K562 (cell line): ENCODE measurements at regions not wholly inside any gene's neighbourhood (a gene's known extent, or its start where the extent isn't known, plus 50 kb on each side); places are given as distances from the start of the nearest gene placed in this dataset.

Experiments
- ATAC-seq: fragments of 200-7000 bp; cut with Tn5 transposase; 3 replicates; pipeline ENCODE4 v1.9.1; 2020; ENCODE audit warnings: moderate library complexity
- BruUV-seq: library from RNA; stranded (reverse); fragments of 400-500 nt; replicated peaks from 2 replicates; lab custom pipeline; 2021; lab: Mats Ljungman, UMichigan
- CTCF ChIA-PET: fragments of 300-600 bp; formaldehyde crosslinking; extraction: SDS; loops from one replicate; lab custom pipeline; 2021; ENCODE audit warnings: low intra/inter-chr PET ratio; lab: Yijun Ruan, JAX
- POLR2A ChIA-PET: fragments of 300-600, 350-650 bp; sonication (Branson Sonifier 250); formaldehyde crosslinking; extraction: SDS; loops from one replicate; lab custom pipeline; 2021; ENCODE audit warnings: antibody characterized with exemption, inconsistent platforms; lab: Yijun Ruan, JAX
- DNase-seq, 4 experiments: peaks; one replicate each; pipeline versions ENCODE4 v3.0.0 to v3.0.0-alpha.2; 2011 to 2018; ENCODE audit warnings: low spot score in 3 of 4, mixed read lengths in 3 of 4; ENCODE audit errors: extremely low read depth in 1 of 4
- FAIRE-seq: peaks from 2 replicates; lab custom pipeline; 2011; peaks lifted over from hg19 to GRCh38; lab: Jason Lieb, UNC
- H2AFZ ChIP-seq: 2 replicates; pipeline ENCODE4 v1.6.0; 2011; ENCODE audit warnings: low read depth, low read length, control low read depth, inconsistent platforms
- H3K27ac ChIP-seq: fragments of 200-600 bp; 3 replicates; pipeline ENCODE4 v1.8.0; 2011; ENCODE audit warnings: low read depth, mild to moderate bottlenecking, control low read depth, inconsistent platforms, low read length, moderate library complexity, mixed read lengths; ENCODE audit errors: extremely low read depth
- H3K27me3 ChIP-seq, 2 experiments: fragments of 300-600 bp in 1 of 2; 2 replicates in 1 of 2; 3 replicates in 1 of 2; pipeline versions ENCODE4 v1.6.0 to v1.8.0; 2011; ENCODE audit warnings: inconsistent platforms in 2 of 2, low read length in 2 of 2, mild to moderate bottlenecking in 1 of 2, mixed read lengths in 1 of 2, moderate library complexity in 1 of 2; ENCODE audit not compliant: control insufficient read depth in 2 of 2, insufficient read depth in 2 of 2
- H3K36me3 ChIP-seq: fragments of 300-600 bp; 3 replicates; pipeline ENCODE4 v1.8.0; 2011; ENCODE audit warnings: mild to moderate bottlenecking, low read length, inconsistent platforms; ENCODE audit not compliant: control insufficient read depth, insufficient read depth
- H3K4me1 ChIP-seq, 2 experiments: fragments of 200-600 bp in 1 of 2; replicated peaks in 1 of 2; 2 replicates in 1 of 2; 3 replicates in 1 of 2; pipeline versions ENCODE4 v1.5.1 to v1.8.0; 2011; ENCODE audit warnings: inconsistent platforms in 2 of 2, low read length in 2 of 2, mild to moderate bottlenecking in 1 of 2, mixed read lengths in 1 of 2, moderate library complexity in 1 of 2; ENCODE audit not compliant: control insufficient read depth in 2 of 2, insufficient read depth in 2 of 2
- H3K4me2 ChIP-seq: 2 replicates; pipeline ENCODE4 v1.6.1; 2011; ENCODE audit warnings: low read length, control low read depth, inconsistent platforms, mixed read lengths; ENCODE audit not compliant: insufficient read depth
- H3K4me3 ChIP-seq: fragments of 200-600 bp; sonication (generic), shearing (Covaris generic); 2 replicates; pipeline ENCODE4 v1.5.1; 2016; ENCODE audit warnings: control low read depth, inconsistent platforms
- H3K79me2 ChIP-seq: fragments of 200-600 bp; 3 replicates; pipeline ENCODE4 v1.8.0; 2011; ENCODE audit warnings: low read length, inconsistent platforms; ENCODE audit not compliant: control insufficient read depth, insufficient read depth
- H3K9ac ChIP-seq, 2 experiments: 2 replicates each; pipeline versions ENCODE4 v1.6.0 to v1.6.1; 2011; ENCODE audit warnings: low read depth in 2 of 2, low read length in 2 of 2, control low read depth in 1 of 2, inconsistent platforms in 1 of 2, mild to moderate bottlenecking in 1 of 2, mixed read lengths in 1 of 2; ENCODE audit not compliant: insufficient read depth in 1 of 2
- H3K9me1 ChIP-seq: one replicate; pipeline ENCODE4 v1.6.0; 2011; ENCODE audit warnings: inconsistent platforms, mild to moderate bottlenecking, low read length, moderate library complexity; ENCODE audit not compliant: control insufficient read depth, insufficient read depth
- H3K9me3 ChIP-seq: replicated peaks from 2 replicates; pipeline ENCODE4 v1.5.1; 2011; ENCODE audit warnings: low read depth, low read length, inconsistent platforms; ENCODE audit not compliant: control insufficient read depth, insufficient read depth
- H4K20me1 ChIP-seq: replicated peaks from 2 replicates; pipeline ENCODE4 v1.6.1; 2011; ENCODE audit warnings: low read length, inconsistent platforms, mixed read lengths; ENCODE audit not compliant: control insufficient read depth, insufficient read depth
- BRD9 ChIP-seq: fragments of 450-650 bp; IDR thresholded peaks from 2 replicates; pipeline ENCODE4 v1.6.1; 2018; ENCODE audit warnings: low read depth; ENCODE audit not compliant: partially characterized antibody
- POLR2G ChIP-seq: fragments of 200-400 bp; formaldehyde crosslinking; IDR thresholded peaks from 2 replicates; pipeline ENCODE4 v1.6.1; 2017; ENCODE audit warnings: low read depth, mild to moderate bottlenecking, antibody characterized with exemption, low read length, moderate library complexity
- SIX5 ChIP-seq, 2 experiments: IDR thresholded peaks; 2 replicates each; pipeline ENCODE4 v1.6.1; 2011; ENCODE audit warnings: low read length in 2 of 2, borderline replicate concordance in 1 of 2, low read depth in 1 of 2, mild to moderate bottlenecking in 1 of 2, moderate library complexity in 1 of 2; ENCODE audit not compliant: insufficient read depth in 1 of 2
- ZNF282 ChIP-seq: sonication (generic); formaldehyde crosslinking; IDR thresholded peaks from 2 replicates; pipeline ENCODE4 v1.8.1; 2023; ENCODE audit warnings: missing genetic modification reagents
- WGBS: fragments of 100-300 bp; shearing (Covaris generic); methylation state at CpG from one replicate; pipeline ENCODE4 v1.1.6; 2016; ENCODE audit warnings: low coverage, mixed read lengths; ENCODE audit not compliant: insufficient coverage; ENCODE audit errors: missing lambda C conversion rate; 5-methylcytosine and 5-hydroxymethylcytosine counted together
- in situ Hi-C: fragments of 300-500 bp; cut with MboI; formaldehyde crosslinking; loops from 4 replicates; pipeline ENCODE4 v1.15.0; 2018; ENCODE audit warnings: inconsistent platforms, mixed read lengths
- intact Hi-C: fragments of 100-400 bp; cut with micrococcal nuclease; formaldehyde crosslinking; loops from 2 replicates; pipeline ENCODE4 v1.14.2; 2022
- TF ChIP-seq, protein P1 (sequence below): fragments of 450-650 bp; IDR thresholded peaks from 2 replicates; pipeline ENCODE4 v1.6.1; 2016; ENCODE audit warnings: low read depth
- TF ChIP-seq, protein P2 (sequence below): sonication (generic); formaldehyde crosslinking; IDR thresholded peaks from 2 replicates; pipeline ENCODE4 v1.9.0; 2022; ENCODE audit warnings: mild to moderate bottlenecking, missing genetic modification reagents
- TF ChIP-seq, protein P3 (sequence below): fragments of 450-650 bp; formaldehyde crosslinking; IDR thresholded peaks from 2 replicates; pipeline ENCODE4 v1.4.0; 2020; ENCODE audit warnings: mild to moderate bottlenecking, moderate library complexity

DNA sequence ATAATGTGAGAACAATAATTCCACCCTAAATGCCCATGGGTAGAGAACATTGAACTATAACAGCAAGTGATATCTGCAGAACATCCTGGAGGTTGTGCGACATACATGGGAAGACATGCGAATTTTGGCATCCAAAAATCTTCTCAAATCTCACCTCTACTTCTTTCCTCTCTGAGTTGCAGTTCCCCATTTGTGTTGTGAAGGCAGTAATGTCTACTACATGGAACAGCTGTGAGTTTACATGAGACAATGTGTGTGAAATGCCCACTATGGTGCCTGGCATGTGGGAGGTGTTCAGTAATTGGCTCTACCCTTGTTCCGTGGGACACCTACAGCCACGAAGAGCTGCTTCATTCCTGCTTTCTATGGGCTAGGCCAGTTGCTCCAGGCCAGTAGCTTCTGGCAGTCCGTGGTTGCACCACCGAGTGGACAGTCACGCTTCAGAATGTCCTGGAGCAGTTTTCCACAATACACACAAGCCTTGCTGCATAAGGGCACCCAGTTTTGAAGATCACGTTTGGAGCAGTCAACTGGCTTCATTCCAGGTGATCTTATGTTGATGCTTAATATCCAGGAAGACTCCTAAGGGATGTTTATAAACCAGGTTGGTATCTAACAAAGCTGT lies 297.7 kb downstream of the DEPDC1B start:
- Histone ChIP-seq H4K20me1 (no peaks in the 10 kb centered on the region), H3K36me3 (no peaks in the 10 kb centered on the region), H3K9me1 (no peaks in the 10 kb centered on the region), H3K79me2 (no peaks in the 10 kb centered on the region), H2AFZ (no peak overlapping the region), H3K27me3 (no peaks in the 10 kb centered on the region), H3K4me3 (no peak overlapping the region), H3K4me2 (no peak overlapping the region), H3K27ac (no peak overlapping the region), H3K4me1 (no peaks in the 10 kb centered on the region), H3K9me3 (no peaks in the 10 kb centered on the region), H3K9ac (no peak overlapping the region)
- ChIA-PET POLR2A (no interaction called here), CTCF (no interaction called here)
- intact Hi-C loops (no loop called here), in situ Hi-C loops (no loop called here)
- TF ChIP-seq BRD9: no peak
- TF ChIP-seq, protein P1, sequence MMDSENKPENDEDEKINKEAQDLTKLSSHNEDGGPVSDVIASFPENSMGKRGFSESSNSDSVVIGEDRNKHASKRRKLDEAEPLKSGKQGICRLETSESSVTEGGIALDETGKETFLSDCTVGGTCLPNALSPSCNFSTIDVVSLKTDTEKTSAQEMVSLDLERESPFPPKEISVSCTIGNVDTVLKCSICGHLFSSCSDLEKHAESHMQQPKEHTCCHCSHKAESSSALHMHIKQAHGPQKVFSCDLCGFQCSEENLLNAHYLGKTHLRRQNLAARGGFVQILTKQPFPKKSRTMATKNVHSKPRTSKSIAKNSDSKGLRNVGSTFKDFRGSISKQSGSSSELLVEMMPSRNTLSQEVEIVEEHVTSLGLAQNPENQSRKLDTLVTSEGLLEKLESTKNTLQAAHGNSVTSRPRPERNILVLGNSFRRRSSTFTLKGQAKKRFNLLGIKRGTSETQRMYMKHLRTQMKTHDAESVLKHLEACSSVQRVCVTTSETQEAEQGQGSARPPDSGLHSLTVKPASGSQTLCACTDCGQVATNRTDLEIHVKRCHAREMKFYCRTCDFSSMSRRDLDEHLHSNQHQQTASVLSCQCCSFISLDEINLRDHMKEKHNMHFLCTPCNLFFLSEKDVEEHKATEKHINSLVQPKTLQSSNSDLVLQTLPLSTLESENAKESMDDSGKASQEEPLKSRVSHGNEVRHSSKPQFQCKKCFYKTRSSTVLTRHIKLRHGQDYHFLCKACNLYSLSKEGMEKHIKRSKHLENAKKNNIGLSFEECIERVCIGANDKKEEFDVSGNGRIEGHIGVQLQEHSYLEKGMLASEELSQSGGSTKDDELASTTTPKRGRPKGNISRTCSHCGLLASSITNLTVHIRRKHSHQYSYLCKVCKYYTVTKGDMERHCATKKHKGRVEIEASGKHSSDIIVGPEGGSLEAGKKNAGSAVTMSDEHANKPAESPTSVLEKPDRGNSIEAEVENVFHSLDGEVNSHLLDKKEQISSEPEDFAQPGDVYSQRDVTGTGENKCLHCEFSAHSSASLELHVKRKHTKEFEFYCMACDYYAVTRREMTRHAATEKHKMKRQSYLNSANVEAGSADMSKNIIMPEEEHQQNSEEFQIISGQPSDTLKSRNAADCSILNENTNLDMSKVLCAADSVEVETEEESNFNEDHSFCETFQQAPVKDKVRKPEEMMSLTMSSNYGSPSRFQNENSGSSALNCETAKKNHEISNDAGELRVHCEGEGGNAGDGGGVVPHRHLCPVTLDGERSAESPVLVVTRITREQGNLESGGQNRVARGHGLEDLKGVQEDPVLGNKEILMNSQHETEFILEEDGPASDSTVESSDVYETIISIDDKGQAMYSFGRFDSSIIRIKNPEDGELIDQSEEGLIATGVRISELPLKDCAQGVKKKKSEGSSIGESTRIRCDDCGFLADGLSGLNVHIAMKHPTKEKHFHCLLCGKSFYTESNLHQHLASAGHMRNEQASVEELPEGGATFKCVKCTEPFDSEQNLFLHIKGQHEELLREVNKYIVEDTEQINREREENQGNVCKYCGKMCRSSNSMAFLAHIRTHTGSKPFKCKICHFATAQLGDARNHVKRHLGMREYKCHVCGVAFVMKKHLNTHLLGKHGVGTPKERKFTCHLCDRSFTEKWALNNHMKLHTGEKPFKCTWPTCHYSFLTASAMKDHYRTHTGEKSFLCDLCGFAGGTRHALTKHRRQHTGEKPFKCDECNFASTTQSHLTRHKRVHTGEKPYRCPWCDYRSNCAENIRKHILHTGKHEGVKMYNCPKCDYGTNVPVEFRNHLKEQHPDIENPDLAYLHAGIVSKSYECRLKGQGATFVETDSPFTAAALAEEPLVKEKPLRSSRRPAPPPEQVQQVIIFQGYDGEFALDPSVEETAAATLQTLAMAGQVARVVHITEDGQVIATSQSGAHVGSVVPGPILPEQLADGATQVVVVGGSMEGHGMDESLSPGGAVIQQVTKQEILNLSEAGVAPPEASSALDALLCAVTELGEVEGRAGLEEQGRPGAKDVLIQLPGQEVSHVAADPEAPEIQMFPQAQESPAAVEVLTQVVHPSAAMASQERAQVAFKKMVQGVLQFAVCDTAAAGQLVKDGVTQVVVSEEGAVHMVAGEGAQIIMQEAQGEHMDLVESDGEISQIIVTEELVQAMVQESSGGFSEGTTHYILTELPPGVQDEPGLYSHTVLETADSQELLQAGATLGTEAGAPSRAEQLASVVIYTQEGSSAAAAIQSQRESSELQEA: no peak
- TF ChIP-seq SIX5 (IDR thresholded peaks at IDR 0.05; ENCODE audit: borderline replicate concordance in 1 of 2, insufficient read depth in 1 of 2, low read depth in 1 of 2, low read length in 2 of 2): no peak
- TF ChIP-seq POLR2G: no peak
- TF ChIP-seq, protein P2, sequence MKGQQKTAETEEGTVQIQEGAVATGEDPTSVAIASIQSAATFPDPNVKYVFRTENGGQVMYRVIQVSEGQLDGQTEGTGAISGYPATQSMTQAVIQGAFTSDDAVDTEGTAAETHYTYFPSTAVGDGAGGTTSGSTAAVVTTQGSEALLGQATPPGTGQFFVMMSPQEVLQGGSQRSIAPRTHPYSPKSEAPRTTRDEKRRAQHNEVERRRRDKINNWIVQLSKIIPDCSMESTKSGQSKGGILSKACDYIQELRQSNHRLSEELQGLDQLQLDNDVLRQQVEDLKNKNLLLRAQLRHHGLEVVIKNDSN (CRISPR knock-in tag): no peak
- TF ChIP-seq, protein P3, sequence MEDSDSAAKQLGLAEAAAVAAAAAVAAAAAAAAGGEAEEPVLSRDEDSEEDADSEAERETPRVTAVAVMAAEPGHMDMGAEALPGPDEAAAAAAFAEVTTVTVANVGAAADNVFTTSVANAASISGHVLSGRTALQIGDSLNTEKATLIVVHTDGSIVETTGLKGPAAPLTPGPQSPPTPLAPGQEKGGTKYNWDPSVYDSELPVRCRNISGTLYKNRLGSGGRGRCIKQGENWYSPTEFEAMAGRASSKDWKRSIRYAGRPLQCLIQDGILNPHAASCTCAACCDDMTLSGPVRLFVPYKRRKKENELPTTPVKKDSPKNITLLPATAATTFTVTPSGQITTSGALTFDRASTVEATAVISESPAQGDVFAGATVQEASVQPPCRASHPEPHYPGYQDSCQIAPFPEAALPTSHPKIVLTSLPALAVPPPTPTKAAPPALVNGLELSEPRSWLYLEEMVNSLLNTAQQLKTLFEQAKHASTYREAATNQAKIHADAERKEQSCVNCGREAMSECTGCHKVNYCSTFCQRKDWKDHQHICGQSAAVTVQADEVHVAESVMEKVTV: no peak
- TF ChIP-seq ZNF282 (CRISPR knock-in tag): no peak
- FAIRE-seq (no peak), ATAC-seq (no peak), DNase-seq (no peak)
- WGBS: 0% methylated on average over 8 of the region's 8 CpGs
- BruUV-seq: no TSS peak
